Gastrocnemius medialis (tissue), 4 donors: ENCODE measurements at regions not wholly inside any gene's neighbourhood (a gene's known extent, or its start where the extent isn't known, plus 50 kb on each side); places are given as distances from the start of the nearest gene placed in this dataset.

ENCODE experiments used
- ATAC-seq, 2 donors: fragments of 150-250 bp; one replicate each; pipeline ENCODE4 v1.9.1; 2016
- DNase-seq, 2 donors: peaks; one replicate each; pipeline ENCODE4 v3.0.0-alpha.2; 2019
- H3K27ac ChIP-seq, 4 donors: fragments of 200-600 bp; sonication (generic); 1 replicate in 1 of 4; 2 replicates in 3 of 4; pipeline ENCODE4 v1.5.1; 2016 to 2018; ENCODE audit warnings: mild to moderate bottlenecking in 2 of 4, moderate library complexity in 1 of 4
- H3K27me3 ChIP-seq, 3 donors: fragments of 200-600 bp; sonication (generic) in 2 of 3; 1 replicate in 1 of 3; 2 replicates in 2 of 3; pipeline versions ENCODE4 v1.5.1 to v1.6.0; 2016 to 2019; ENCODE audit warnings: mild to moderate bottlenecking in 1 of 3, moderate library complexity in 1 of 3
- H3K36me3 ChIP-seq, 2 donors: fragments of 200-600 bp; sonication (generic) in 1 of 2; one replicate each; pipeline ENCODE4 v1.5.1; 2017 to 2018
- H3K4me1 ChIP-seq, 2 donors: fragments of 200-600 bp; sonication (generic) in 1 of 2; one replicate each; pipeline ENCODE4 v1.5.1; 2016 to 2017; ENCODE audit warnings: mild to moderate bottlenecking in 2 of 2
- H3K4me3 ChIP-seq, 4 donors: fragments of 200-600 bp; sonication (generic) in 3 of 4; 1 replicate in 1 of 4; 2 replicates in 3 of 4; pipeline ENCODE4 v1.5.1; 2016 to 2019; ENCODE audit warnings: mild to moderate bottlenecking in 2 of 4
- H3K9me3 ChIP-seq, 3 donors: fragments of 200-600 bp; sonication (generic) in 2 of 3; 1 replicate in 1 of 3; 2 replicates in 2 of 3; pipeline ENCODE4 v1.5.1; 2016 to 2019
- CTCF ChIP-seq, 5 experiments: fragments of 450-650 bp in 3 of 5; fragments of 200-600 bp in 2 of 5; sonication (generic) in 2 of 5; IDR thresholded peaks in 4 of 5; conservative IDR thresholded peaks in 1 of 5; 1 replicate in 4 of 5; 2 replicates in 1 of 5; pipeline ENCODE4 v1.5.1; 2016 to 2019; ENCODE audit warnings: antibody characterized with exemption in 5 of 5, mild to moderate bottlenecking in 3 of 5, moderate library complexity in 3 of 5
- POLR2A ChIP-seq, 2 donors: fragments of 450-650 bp; IDR thresholded peaks; one replicate each; pipeline ENCODE4 v1.6.1; 2017; ENCODE audit warnings: antibody characterized with exemption in 2 of 2, mild to moderate bottlenecking in 2 of 2, moderate library complexity in 2 of 2
- in situ Hi-C, 4 donors: fragments of 200-750 bp; cut with MboI; loops; one replicate each; pipeline versions ENCODE4 v1.15.0 to v1.8.0; 2017; ENCODE audit warnings: low sequenced_read_pairs in 4 of 4
- intact Hi-C: fragments of 100-400 bp; cut with DNase I; formaldehyde crosslinking; loops from one replicate; pipeline ENCODE4 v1.15.1; 2023; ENCODE audit warnings: low total_unique reads

- Histone ChIP-seq H3K36me3 (no peaks in the 10 kb centered on the region), H3K27me3 (no peaks in the 10 kb centered on the region), H3K4me3 (no peak overlapping the region), H3K4me1 (no peaks in the 10 kb centered on the region), H3K9me3 (no peaks in the 10 kb centered on the region), H3K27ac (no peak overlapping the region)
- DNase-seq (no peak), ATAC-seq (no peak)
- TF ChIP-seq POLR2A (IDR thresholded peaks at IDR 0.05) (no peak), CTCF (IDR thresholded peaks at IDR 0.05 in 4 of 5, conservative IDR thresholded peaks at IDR 0.05 in 1 of 5) (no peak)
- in situ Hi-C loops, result no loop called here
- intact Hi-C loops, result no loop called here
Observed at GRCh38 chr5:8209500-8209899, 340.6 kb downstream of the MTRR start.

GRCh38 chr5:8213701-8214240, 344.8 kb downstream of the MTRR start:
- Histone ChIP-seq H3K4me1 (no peaks in the 10 kb centered on the region), H3K27me3 (no peaks in the 10 kb centered on the region), H3K36me3 (no peaks in the 10 kb centered on the region), H3K27ac (no peak overlapping the region), H3K4me3 (no peak overlapping the region), H3K9me3 (no peaks in the 10 kb centered on the region)
- TF ChIP-seq POLR2A (IDR thresholded peaks at IDR 0.05) (no peak), CTCF (IDR thresholded peaks at IDR 0.05 in 4 of 5, conservative IDR thresholded peaks at IDR 0.05 in 1 of 5) (no peak)
- intact Hi-C loops (no loop called here), in situ Hi-C loops (no loop called here)
- ATAC-seq, result no peak
- no peak for DNase-seq

GRCh38 chr5:8216921-8217320, 348.0 kb downstream of the MTRR start:
- no peak for DNase-seq
- Histone ChIP-seq H3K4me1 (no peaks in the 10 kb centered on the region), H3K36me3 (no peaks in the 10 kb centered on the region), H3K4me3 (no peak overlapping the region), H3K27me3 (no peaks in the 10 kb centered on the region), H3K9me3 (no peaks in the 10 kb centered on the region), H3K27ac (no peak overlapping the region)
- intact Hi-C loops (no loop called here), in situ Hi-C loops (no loop called here)
- no peak for TF ChIP-seq CTCF (IDR thresholded peaks at IDR 0.05 in 4 of 5, conservative IDR thresholded peaks at IDR 0.05 in 1 of 5)
- TF ChIP-seq POLR2A (IDR thresholded peaks at IDR 0.05), result no peak
- no peak for ATAC-seq

GRCh38 chr5:8226148-8226547, 357.2 kb downstream of the MTRR start:
- intact Hi-C loops, result no loop called here
- H3K27ac ChIP-seq, result no peak overlapping the region
- TF ChIP-seq POLR2A (IDR thresholded peaks at IDR 0.05), result no peak
- no peak for TF ChIP-seq CTCF (IDR thresholded peaks at IDR 0.05 in 4 of 5, conservative IDR thresholded peaks at IDR 0.05 in 1 of 5)
- no peaks in the 10 kb centered on the region for H3K36me3 ChIP-seq
- no peak for DNase-seq
- H3K9me3 ChIP-seq, result no peaks in the 10 kb centered on the region
- in situ Hi-C loops, result no loop called here
- no peaks in the 10 kb centered on the region for H3K27me3 ChIP-seq
- H3K4me1 ChIP-seq, result no peaks in the 10 kb centered on the region
- no peak overlapping the region for H3K4me3 ChIP-seq
- no peak for ATAC-seq

GRCh38 chr5:8227112-8227511, 358.2 kb downstream of the MTRR start:
- intact Hi-C loops (no loop called here), in situ Hi-C loops (no loop called here)
- Histone ChIP-seq H3K36me3 (no peaks in the 10 kb centered on the region), H3K4me3 (no peak overlapping the region), H3K27ac (no peak overlapping the region), H3K9me3 (no peaks in the 10 kb centered on the region), H3K4me1 (no peaks in the 10 kb centered on the region), H3K27me3 (no peaks in the 10 kb centered on the region)
- ATAC-seq (no peak), DNase-seq (no peak)
- no peak for TF ChIP-seq POLR2A (IDR thresholded peaks at IDR 0.05)
- TF ChIP-seq CTCF (IDR thresholded peaks at IDR 0.05 in 4 of 5, conservative IDR thresholded peaks at IDR 0.05 in 1 of 5), result no peak
